Dermis blood vessel endothelial cell (primary cell): ENCODE measurements at regions not wholly inside any gene's neighbourhood (a gene's known extent, or its start where the extent isn't known, plus 50 kb on each side); places are given as distances from the start of the nearest gene placed in this dataset.
"Not testable (repeated sequence)": the region's sequence is repeated elsewhere in the genome, so short reads cannot be mapped to it uniquely, and the experiment has no call there.

Experiments
- DNase-seq: peaks from one replicate; pipeline ENCODE4 v3.0.0; 2010

- no peak for DNase-seq
Observed at GRCh38 chr1:70674941-70675685, 264.0 kb downstream of the CTH start.

GRCh38 chr1:70675737-70676156 lies 264.7 kb downstream of the CTH start:
- no peak for DNase-seq

- peak; percentile 69 for DNase-seq
Observed at GRCh38 chr1:70685300-70686286, 274.5 kb downstream of the CTH start.

- no peak for DNase-seq
Observed at GRCh38 chr1:70688580-70688979, 277.5 kb downstream of the CTH start.

- no peak for DNase-seq
Observed at GRCh38 chr1:70706381-70707037, 295.4 kb downstream of the CTH start.

GRCh38 chr1:70707214-70707613 lies 296.1 kb downstream of the CTH start:
- DNase-seq: no peak

GRCh38 chr1:70714149-70714548 lies 303.1 kb downstream of the CTH start:
- DNase-seq: no peak

GRCh38 chr1:70717211-70717610 lies 306.1 kb downstream of the CTH start:
- DNase-seq: no peak

- DNase-seq: no peak
Observed at GRCh38 chr1:70717656-70718055, 306.6 kb downstream of the CTH start.

GRCh38 chr1:70718086-70718630 lies 307.1 kb downstream of the CTH start:
- DNase-seq: no peak

GRCh38 chr1:70719154-70719553 lies 308.1 kb downstream of the CTH start:
- no peak for DNase-seq

- no peak for DNase-seq
Observed at GRCh38 chr1:70720109-70720508, 309.0 kb downstream of the CTH start.

GRCh38 chr1:70720521-70720920 lies 309.5 kb downstream of the CTH start:
- no peak for DNase-seq

GRCh38 chr1:70727886-70728489 lies 316.9 kb downstream of the CTH start:
- DNase-seq: no peak

GRCh38 chr1:70736518-70736917 lies 311.1 kb downstream of the PTGER3 start:
- not testable (repeated sequence) for DNase-seq

- DNase-seq: no peak
Observed at GRCh38 chr1:70737125-70737524, 310.5 kb downstream of the PTGER3 start.

GRCh38 chr1:70738624-70739023 lies 309.0 kb downstream of the PTGER3 start:
- no peak for DNase-seq

- DNase-seq: no peak
Observed at GRCh38 chr1:70745199-70745598, 302.4 kb downstream of the PTGER3 start.

- not testable (repeated sequence) for DNase-seq
Observed at GRCh38 chr1:70746062-70746461, 301.6 kb downstream of the PTGER3 start.

GRCh38 chr1:70747123-70747522 lies 300.5 kb downstream of the PTGER3 start:
- DNase-seq: not testable (repeated sequence)

- DNase-seq: not testable (repeated sequence)
Observed at GRCh38 chr1:70751676-70752287, 295.8 kb downstream of the PTGER3 start.

GRCh38 chr1:70754701-70755100 lies 292.9 kb downstream of the PTGER3 start:
- no peak for DNase-seq
